ENCODE measurements at regions not wholly inside any gene's neighbourhood (a gene's known extent, or its start where the extent isn't known, plus 50 kb on each side); places are given as distances from the start of the nearest gene placed in this dataset.

GRCh38 chr14:98952593-98953350 lies 319.2 kb downstream of the BCL11B start:
- TF ChIP-seq MAX (IDR thresholded peaks at IDR 0.05) (no peak), CEBPB (IDR thresholded peaks at IDR 0.05) (no peak), ZBTB7A (IDR thresholded peaks at IDR 0.05; ENCODE audit: low read depth) (no peak), TEAD4 (IDR thresholded peaks at IDR 0.05) (no peak), EGR1 (IDR thresholded peaks at IDR 0.05) (no peak), REST (IDR thresholded peaks at IDR 0.05; ENCODE audit: low read depth) (no peak), RAD21 (IDR thresholded peaks at IDR 0.05; ENCODE audit: low read depth) (no peak), EP300 (IDR thresholded peaks at IDR 0.05; ENCODE audit: borderline replicate concordance) (no peak), NFIC (IDR thresholded peaks at IDR 0.05) (no peak)
